Activated CD4-positive, alpha-beta memory T cell treated with anti-CD3 and anti-CD28 coated beads, Interleukin-2, amount 10 ng/mL, durations not matched to agents 7 days and 5 days (primary cell): ENCODE measurements at regions not wholly inside any gene's neighbourhood (a gene's known extent, or its start where the extent isn't known, plus 50 kb on each side); places are given as distances from the start of the nearest gene placed in this dataset.
"Not testable (repeated sequence)": the region's sequence is repeated elsewhere in the genome, so short reads cannot be mapped to it uniquely, and the experiment has no call there.

Experiments used
- CTCF ChIA-PET: fragments of 350-600 bp; sonication (Branson Sonifier 250); formaldehyde crosslinking; loops from one replicate; lab custom pipeline; 2021; ENCODE audit warnings: antibody characterized with exemption, inconsistent platforms; lab: Charles Lee
- POLR2A ChIA-PET: fragments of 350-600 bp; sonication (Branson Sonifier 250); formaldehyde crosslinking; loops from one replicate; lab custom pipeline; 2021; ENCODE audit warnings: antibody characterized with exemption; lab: Charles Lee
- DNase-seq: peaks from one replicate; pipeline ENCODE4 v3.0.0-alpha.2; 2020
- H3K27ac Mint-ChIP-seq: one replicate; pipeline ENCODE4 v1.8.0; 2021; ENCODE audit warnings: mild to moderate bottlenecking, mixed read lengths
- H3K27me3 Mint-ChIP-seq: one replicate; pipeline ENCODE4 v1.8.0; 2021; ENCODE audit warnings: mixed read lengths
- H3K36me3 Mint-ChIP-seq: one replicate; pipeline ENCODE4 v1.8.0; 2021; ENCODE audit warnings: low read depth, mixed read lengths
- H3K4me1 Mint-ChIP-seq: one replicate; pipeline ENCODE4 v1.8.0; 2021; ENCODE audit warnings: mixed read lengths
- H3K4me3 Mint-ChIP-seq: one replicate; pipeline ENCODE4 v1.8.0; 2021; ENCODE audit warnings: mild to moderate bottlenecking, mixed read lengths
- H3K9me3 Mint-ChIP-seq: one replicate; pipeline ENCODE4 v1.8.0; 2021; ENCODE audit warnings: mixed read lengths

- Mint-ChIP-seq H3K4me3 (no peak overlapping the region), H3K27me3 (no peaks in the 10 kb centered on the region), H3K4me1 (no peaks in the 10 kb centered on the region), H3K9me3 (peaks cover 4% of the 10 kb centered on the region), H3K36me3 (no peaks in the 10 kb centered on the region), H3K27ac (no peak overlapping the region)
- ChIA-PET POLR2A (no interaction called here), CTCF (no interaction called here)
- no peak for DNase-seq
These were observed 675.8 kb upstream of the SLIT2 start for GRCh38 chr4:19575924-19576323.

DNA sequence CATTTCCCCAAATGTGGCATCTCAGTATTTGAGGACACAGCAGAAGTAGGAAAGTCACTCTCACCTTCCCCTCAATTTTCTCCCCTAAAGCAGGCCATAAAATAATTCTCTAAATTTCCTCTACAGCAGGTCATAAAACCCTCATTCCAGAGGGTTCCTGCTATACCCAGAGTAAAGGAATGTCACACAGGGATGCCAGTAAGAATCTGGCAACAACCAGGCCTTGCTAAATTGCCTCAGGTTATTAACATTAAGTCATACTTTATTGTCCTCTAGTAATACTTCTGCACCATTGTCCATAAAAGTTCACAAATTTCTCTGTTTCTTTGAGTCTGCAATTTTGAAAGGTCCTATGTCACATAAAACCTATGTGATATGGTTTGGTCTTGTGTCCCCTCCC lies 685.7 kb upstream of the SLIT2 start:
- no peaks in the 10 kb centered on the region for H3K4me1 Mint-ChIP-seq
- CTCF ChIA-PET, result no interaction called here

DNA sequence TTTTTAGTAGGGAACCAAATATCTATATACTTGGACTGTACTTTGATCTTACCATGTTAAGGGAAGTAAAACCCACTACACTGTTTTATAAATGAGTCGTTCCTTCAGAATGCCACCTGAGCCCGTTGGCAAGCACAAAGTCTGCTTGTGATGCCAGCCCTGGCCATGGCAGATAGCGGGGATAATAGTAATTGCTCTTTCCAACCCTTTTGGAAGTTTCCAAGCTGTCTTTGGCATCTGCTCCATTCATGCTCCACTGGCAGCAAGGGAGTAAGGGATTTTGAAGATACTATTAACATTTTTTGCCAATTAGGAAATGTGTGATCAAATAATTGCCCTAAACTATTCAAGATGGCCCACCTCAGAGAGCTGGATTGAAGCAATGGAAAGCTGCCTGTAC lies 689.2 kb upstream of the SLIT2 start:
- Mint-ChIP-seq H3K36me3 (no peaks in the 10 kb centered on the region), H3K4me1 (no peaks in the 10 kb centered on the region), H3K9me3 (peaks cover 10% of the 10 kb centered on the region), H3K27me3 (no peaks in the 10 kb centered on the region), H3K4me3 (no peak overlapping the region), H3K27ac (no peak overlapping the region)
- DNase-seq, result no peak
- POLR2A ChIA-PET, result no interaction called here
- CTCF ChIA-PET, result no interaction called here

More for the DNA sequence above, 685.7 kb upstream of the SLIT2 start:
- DNase-seq, result no peak
- H3K27me3 Mint-ChIP-seq, result no peaks in the 10 kb centered on the region
- POLR2A ChIA-PET, result no interaction called here
- H3K4me3 Mint-ChIP-seq, result no peak overlapping the region
- peaks cover 10% of the 10 kb centered on the region for H3K9me3 Mint-ChIP-seq
- no peaks in the 10 kb centered on the region for H3K36me3 Mint-ChIP-seq
- no peak overlapping the region for H3K27ac Mint-ChIP-seq

DNA sequence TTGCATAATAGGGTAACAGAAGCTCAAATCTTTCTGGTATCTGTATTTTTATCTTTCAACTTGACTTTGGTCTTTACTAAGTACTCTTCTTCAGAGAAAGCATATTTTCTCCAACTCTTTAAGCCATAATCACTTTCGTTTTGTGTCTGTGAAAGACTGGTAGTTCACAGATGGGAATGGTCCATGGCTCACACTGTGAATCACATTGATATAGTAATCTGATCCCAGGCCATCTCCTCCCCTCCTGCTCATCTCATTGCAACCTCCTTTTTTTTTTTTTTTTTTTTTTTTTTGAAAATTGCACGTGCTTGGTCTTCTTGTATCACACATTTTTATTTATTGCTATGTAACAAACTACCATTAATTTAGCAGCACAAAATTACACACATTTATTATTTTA lies 694.5 kb upstream of the SLIT2 start:
- H3K9me3 Mint-ChIP-seq, result peaks cover 11% of the 10 kb centered on the region
- H3K27ac Mint-ChIP-seq, result no peak overlapping the region
- no peaks in the 10 kb centered on the region for H3K4me1 Mint-ChIP-seq
- DNase-seq, result no peak
- CTCF ChIA-PET, result no interaction called here
- H3K36me3 Mint-ChIP-seq, result no peaks in the 10 kb centered on the region
- POLR2A ChIA-PET, result no interaction called here
- no peak overlapping the region for H3K4me3 Mint-ChIP-seq
- no peaks in the 10 kb centered on the region for H3K27me3 Mint-ChIP-seq

- H3K4me1 Mint-ChIP-seq, H3K27ac Mint-ChIP-seq, CTCF ChIA-PET, POLR2A ChIA-PET, H3K4me3 Mint-ChIP-seq, DNase-seq, H3K27me3 Mint-ChIP-seq, H3K36me3 Mint-ChIP-seq: not testable (repeated sequence)
- H3K9me3 Mint-ChIP-seq, result peaks cover 11% of the 10 kb centered on the region
These were observed 695.4 kb upstream of the SLIT2 start for GRCh38 chr4:19556276-19556675.

DNA sequence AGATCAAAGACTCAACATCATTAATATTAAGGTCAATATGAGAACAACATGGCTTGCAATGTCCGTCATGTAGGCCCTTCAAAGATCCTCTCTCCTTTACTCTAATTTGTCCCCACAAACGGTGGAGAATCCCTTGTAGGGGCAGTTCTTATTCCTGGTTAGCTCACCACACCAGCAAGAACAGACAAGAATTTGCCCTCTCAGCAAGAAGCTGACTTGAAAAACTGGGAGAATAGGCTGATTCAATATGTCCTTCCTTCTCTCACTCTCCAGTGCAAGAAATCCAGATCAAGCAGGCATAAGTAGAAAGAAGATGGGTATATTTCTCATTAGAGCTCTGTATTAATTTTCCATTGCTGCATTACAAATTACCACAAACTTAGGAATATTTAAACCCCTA lies 704.2 kb upstream of the SLIT2 start:
- ChIA-PET POLR2A (no interaction called here), CTCF (no interaction called here)
- Mint-ChIP-seq H3K9me3 (peaks cover 4% of the 10 kb centered on the region), H3K4me1 (no peaks in the 10 kb centered on the region), H3K27ac (no peak overlapping the region), H3K4me3 (no peak overlapping the region), H3K27me3 (no peaks in the 10 kb centered on the region), H3K36me3 (no peaks in the 10 kb centered on the region)
- DNase-seq, result no peak

- Mint-ChIP-seq H3K9me3 (peaks cover 4% of the 10 kb centered on the region), H3K36me3 (no peaks in the 10 kb centered on the region), H3K27ac (no peak overlapping the region), H3K27me3 (no peaks in the 10 kb centered on the region), H3K4me3 (no peak overlapping the region), H3K4me1 (no peaks in the 10 kb centered on the region)
- POLR2A ChIA-PET, result no interaction called here
- CTCF ChIA-PET, result no interaction called here
- no peak for DNase-seq
These were observed 707.1 kb upstream of the SLIT2 start for GRCh38 chr4:19544446-19545125.

- Mint-ChIP-seq H3K9me3 (no peaks in the 10 kb centered on the region), H3K4me1 (no peaks in the 10 kb centered on the region), H3K27ac (no peak overlapping the region), H3K4me3 (no peak overlapping the region), H3K36me3 (no peaks in the 10 kb centered on the region), H3K27me3 (no peaks in the 10 kb centered on the region)
- no peak for DNase-seq
- ChIA-PET CTCF (no interaction called here), POLR2A (no interaction called here)
These were observed 710.7 kb upstream of the SLIT2 start for GRCh38 chr4:19540859-19541540.

DNA sequence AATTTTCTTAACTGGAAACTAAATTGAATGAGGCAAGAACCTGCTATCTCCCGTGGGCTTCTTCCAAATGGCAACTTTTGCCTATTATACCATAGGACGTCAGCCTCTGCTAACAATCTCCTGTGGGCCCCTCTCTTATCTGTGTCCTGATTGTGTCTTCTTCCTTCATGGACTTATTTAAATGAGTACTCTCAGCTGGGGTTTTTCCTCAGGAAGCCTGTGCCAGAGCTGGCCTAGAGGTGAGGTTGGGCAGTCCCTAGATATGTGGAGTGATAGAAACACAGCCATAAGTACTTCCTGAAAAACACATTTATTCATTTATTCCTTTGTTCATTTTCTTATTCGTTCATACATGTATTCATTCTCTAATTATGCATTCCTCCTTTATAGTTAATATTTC lies 712.5 kb upstream of the SLIT2 start:
- H3K4me3 Mint-ChIP-seq, result no peak overlapping the region
- no peaks in the 10 kb centered on the region for H3K4me1 Mint-ChIP-seq
- H3K9me3 Mint-ChIP-seq, result no peaks in the 10 kb centered on the region
- ChIA-PET CTCF (no interaction called here), POLR2A (no interaction called here)
- no peak for DNase-seq
- H3K36me3 Mint-ChIP-seq, result no peaks in the 10 kb centered on the region
- no peaks in the 10 kb centered on the region for H3K27me3 Mint-ChIP-seq
- H3K27ac Mint-ChIP-seq, result no peak overlapping the region

DNA sequence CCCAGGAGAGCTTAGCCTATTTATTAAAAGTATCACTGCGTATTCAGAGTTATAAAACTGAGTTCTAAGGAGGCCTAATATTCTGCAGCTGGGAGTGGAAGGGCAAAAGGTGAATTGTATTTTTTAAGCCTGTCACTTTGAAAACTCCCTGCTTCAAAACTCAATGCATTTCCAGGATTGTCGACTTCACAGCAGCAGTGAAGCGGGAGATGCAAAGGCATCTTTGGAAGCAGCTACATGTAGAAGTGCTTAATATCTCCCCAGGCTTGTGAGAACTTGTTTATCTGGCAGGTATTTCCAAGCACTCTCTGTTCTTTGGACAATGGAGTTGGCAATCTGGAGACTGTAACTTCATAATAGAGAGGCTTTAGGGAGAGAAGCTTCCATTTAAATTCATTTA lies 717.5 kb upstream of the SLIT2 start:
- POLR2A ChIA-PET, result no interaction called here
- Mint-ChIP-seq H3K4me3 (no peak overlapping the region), H3K36me3 (no peaks in the 10 kb centered on the region), H3K27me3 (no peaks in the 10 kb centered on the region), H3K9me3 (peaks cover 9% of the 10 kb centered on the region), H3K4me1 (no peaks in the 10 kb centered on the region), H3K27ac (no peak overlapping the region)
- no peak for DNase-seq
- CTCF ChIA-PET, result no interaction called here

DNA sequence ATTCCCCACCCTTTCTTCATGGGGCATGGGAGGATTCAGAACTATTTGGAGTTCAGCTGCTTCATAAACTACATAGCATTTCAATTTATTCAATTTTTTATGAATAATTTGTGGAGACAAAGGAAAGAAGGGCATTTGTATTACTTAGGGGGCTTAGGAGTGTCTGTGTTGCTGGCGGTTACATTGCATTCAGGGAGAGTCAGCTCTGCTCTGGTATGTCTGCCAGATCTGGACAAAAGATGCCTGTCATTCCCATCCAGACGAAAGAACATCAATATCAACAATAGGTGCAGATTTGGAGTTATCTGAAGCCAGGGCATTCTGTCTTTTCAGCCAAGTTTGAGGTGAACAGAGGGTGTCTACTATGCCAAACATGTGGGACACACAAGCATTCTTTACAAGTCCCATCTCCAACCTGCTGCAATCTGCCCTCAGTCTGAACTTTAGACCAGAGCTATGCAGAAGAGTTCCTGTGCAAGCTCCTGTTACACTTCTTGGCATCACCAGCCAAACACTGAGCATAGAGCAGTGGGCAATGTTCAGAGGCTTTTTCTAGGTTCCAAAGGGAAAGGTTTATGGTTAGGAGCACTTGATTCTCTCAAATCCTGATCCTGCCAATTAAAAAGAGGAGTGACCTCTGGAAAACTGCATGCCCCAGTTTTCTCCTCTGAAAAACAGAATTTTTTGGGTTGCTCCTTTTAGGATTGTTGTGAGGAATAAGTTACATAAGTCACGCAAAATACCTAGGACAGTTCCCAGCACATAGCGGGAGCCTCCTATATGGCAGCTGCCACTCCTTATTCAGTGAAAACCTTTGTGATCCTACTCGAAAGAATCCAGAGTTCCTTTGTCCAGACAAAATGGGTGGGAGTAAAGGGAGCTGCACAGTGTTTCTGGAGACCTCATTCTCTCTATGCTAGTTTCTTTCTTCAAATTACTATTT lies 719.5 kb upstream of the SLIT2 start:
- ChIA-PET POLR2A (no interaction called here), CTCF (no interaction called here)
- Mint-ChIP-seq H3K27ac (no peak overlapping the region), H3K4me3 (no peak overlapping the region), H3K36me3 (no peaks in the 10 kb centered on the region), H3K4me1 (no peaks in the 10 kb centered on the region), H3K27me3 (no peaks in the 10 kb centered on the region), H3K9me3 (peaks cover 14% of the 10 kb centered on the region)
- DNase-seq, result no peak

GRCh38 chr4:19523964-19524363 lies 727.7 kb upstream of the SLIT2 start:
- no peaks in the 10 kb centered on the region for H3K27me3 Mint-ChIP-seq
- H3K4me1 Mint-ChIP-seq, result no peaks in the 10 kb centered on the region
- POLR2A ChIA-PET, result no interaction called here
- no peaks in the 10 kb centered on the region for H3K36me3 Mint-ChIP-seq
- no peak overlapping the region for H3K27ac Mint-ChIP-seq
- CTCF ChIA-PET, result no interaction called here
- H3K9me3 Mint-ChIP-seq, result peaks cover 14% of the 10 kb centered on the region
- H3K4me3 Mint-ChIP-seq, result no peak overlapping the region
- DNase-seq, result no peak

GRCh38 chr4:19522966-19523365 lies 728.7 kb upstream of the SLIT2 start:
- Mint-ChIP-seq H3K27me3 (no peaks in the 10 kb centered on the region), H3K4me1 (no peaks in the 10 kb centered on the region), H3K36me3 (no peaks in the 10 kb centered on the region), H3K27ac (no peak overlapping the region), H3K9me3 (peaks cover 15% of the 10 kb centered on the region), H3K4me3 (no peak overlapping the region)
- CTCF ChIA-PET, result no interaction called here
- no peak for DNase-seq
- POLR2A ChIA-PET, result no interaction called here
